DMS 273 treated with DMSO at 0.1 percent for 48 hours (cell line): ENCODE measurements at regions not wholly inside any gene's neighbourhood (a gene's known extent, or its start where the extent isn't known, plus 50 kb on each side); places are given as distances from the start of the nearest gene placed in this dataset.

Source experiments
- DNase-seq: peaks from one replicate; lab custom pipeline; 2025; lab: John Stamatoyannopoulos, UW

GRCh38 chr7:46989247-46989646 is 592.7 kb downstream of the TNS3 start:
- no peak for DNase-seq

- no peak for DNase-seq
Measured at GRCh38 chr7:46982928-46983327, 599.0 kb downstream of the TNS3 start.

- no peak for DNase-seq
Measured at GRCh38 chr7:46979439-46979838, 602.5 kb downstream of the TNS3 start.

GRCh38 chr7:46975493-46975892 is 606.4 kb downstream of the TNS3 start:
- no peak for DNase-seq

GRCh38 chr7:46972205-46972604 is 609.7 kb downstream of the TNS3 start:
- no peak for DNase-seq

GRCh38 chr7:46970476-46970875 is 611.4 kb downstream of the TNS3 start:
- DNase-seq: no peak

- no peak for DNase-seq
Measured at GRCh38 chr7:46970131-46970430, 611.8 kb downstream of the TNS3 start.

- DNase-seq: no peak
Measured at GRCh38 chr7:46969303-46970130, 612.4 kb downstream of the TNS3 start.

- DNase-seq: no peak
Measured at GRCh38 chr7:46968003-46968402, 613.9 kb downstream of the TNS3 start.

- DNase-seq: no peak
Measured at GRCh38 chr7:46963719-46964118, 618.2 kb downstream of the TNS3 start.

GRCh38 chr7:46960970-46961369 is 620.9 kb downstream of the TNS3 start:
- no peak for DNase-seq

GRCh38 chr7:46957195-46957594 is 624.7 kb downstream of the TNS3 start:
- DNase-seq: no peak

- no peak for DNase-seq
Measured at GRCh38 chr7:46955531-46955930, 626.4 kb downstream of the TNS3 start.

GRCh38 chr7:46954181-46954580 is 627.7 kb downstream of the TNS3 start:
- no peak for DNase-seq

GRCh38 chr7:46953008-46953407 is 628.9 kb downstream of the TNS3 start:
- DNase-seq: no peak

- DNase-seq: no peak
Measured at GRCh38 chr7:46949270-46949931, 632.5 kb downstream of the TNS3 start.

- no peak for DNase-seq
Measured at GRCh38 chr7:46948716-46949115, 633.2 kb downstream of the TNS3 start.

- DNase-seq: no peak
Measured at GRCh38 chr7:46945328-46945727, 636.6 kb downstream of the TNS3 start.

- DNase-seq: no peak
Measured at GRCh38 chr7:46943996-46944395, 637.9 kb downstream of the TNS3 start.

- no peak for DNase-seq
Measured at GRCh38 chr7:46942574-46942973, 639.3 kb downstream of the TNS3 start.

- DNase-seq: no peak
Measured at GRCh38 chr7:46940178-46940577, 641.7 kb downstream of the TNS3 start.

GRCh38 chr7:46939558-46939957 is 642.4 kb downstream of the TNS3 start:
- no peak for DNase-seq

- DNase-seq: no peak
Measured at GRCh38 chr7:46939089-46939488, 642.8 kb downstream of the TNS3 start.

GRCh38 chr7:46937826-46938225 is 644.1 kb downstream of the TNS3 start:
- DNase-seq: no peak
